ENCODE measurements at regions not wholly inside any gene's neighbourhood (a gene's known extent, or its start where the extent isn't known, plus 50 kb on each side); places are given as distances from the start of the nearest gene placed in this dataset.

- Histone ChIP-seq H3K27ac (no peak overlapping the region), H3K4me1 (no peaks in the 10 kb centered on the region), H3K9me3 (no peaks in the 10 kb centered on the region), H3K36me3 (no peaks in the 10 kb centered on the region), H3K4me3 (no peak overlapping the region), H3K27me3 (replicated peaks in 1 of 7) (no peaks in the 10 kb centered on the region)
- TF ChIP-seq POLR2A (IDR thresholded peaks at IDR 0.05) (no peak), CTCF (IDR thresholded peaks at IDR 0.05 in 8 of 11, conservative IDR thresholded peaks at IDR 0.05 in 3 of 11) (no peak), POLR2AphosphoS5 (IDR thresholded peaks at IDR 0.05) (no peak)
- intact Hi-C loops (cut with DNase I; ENCODE audit: low total_unique reads): no loop called here
- WGBS, 5 donors: 58 to 65% (median 60%) methylated on average over 3 of the region's 3 CpGs
- DNase-seq: no peak
Measured at GRCh38 chr5:92559781-92560180, 1021.2 kb downstream of the NR2F1-AS1 start.

GRCh38 chr5:92559331-92559730 lies 1021.7 kb downstream of the NR2F1-AS1 start:
- TF ChIP-seq POLR2A (IDR thresholded peaks at IDR 0.05) (no peak), CTCF (IDR thresholded peaks at IDR 0.05 in 8 of 11, conservative IDR thresholded peaks at IDR 0.05 in 3 of 11) (no peak), POLR2AphosphoS5 (IDR thresholded peaks at IDR 0.05) (no peak)
- no peak overlapping the region for H3K4me3 ChIP-seq
- H3K36me3 ChIP-seq: no peaks in the 10 kb centered on the region
- no peak for DNase-seq
- no peak overlapping the region for H3K27ac ChIP-seq
- no peaks in the 10 kb centered on the region for H3K9me3 ChIP-seq
- 72 to 86% (median 85%) methylated on average over 4 of the region's 4 CpGs for WGBS, 5 donors
- no peaks in the 10 kb centered on the region for H3K4me1 ChIP-seq
- no peaks in the 10 kb centered on the region for H3K27me3 ChIP-seq (replicated peaks in 1 of 7)
- intact Hi-C loops (cut with DNase I; ENCODE audit: low total_unique reads): no loop called here

- Histone ChIP-seq H3K4me3 (no peak overlapping the region), H3K9me3 (no peaks in the 10 kb centered on the region), H3K27ac (no peak overlapping the region), H3K36me3 (no peaks in the 10 kb centered on the region), H3K27me3 (replicated peaks in 1 of 7) (no peaks in the 10 kb centered on the region), H3K4me1 (no peaks in the 10 kb centered on the region)
- intact Hi-C loops (cut with DNase I; ENCODE audit: low total_unique reads): no loop called here
- no peak for DNase-seq
- TF ChIP-seq POLR2AphosphoS5 (IDR thresholded peaks at IDR 0.05) (no peak), POLR2A (IDR thresholded peaks at IDR 0.05) (no peak), CTCF (IDR thresholded peaks at IDR 0.05 in 8 of 11, conservative IDR thresholded peaks at IDR 0.05 in 3 of 11) (no peak)
- WGBS, 5 donors: 94 to 100% (median 97%) methylated on average over 1 of the region's 1 CpG
Measured at GRCh38 chr5:92556747-92557146, 1024.3 kb downstream of the NR2F1-AS1 start.

- Histone ChIP-seq H3K4me3 (no peak overlapping the region), H3K27ac (no peak overlapping the region), H3K9me3 (no peaks in the 10 kb centered on the region), H3K27me3 (replicated peaks in 1 of 7) (no peaks in the 10 kb centered on the region), H3K36me3 (no peaks in the 10 kb centered on the region), H3K4me1 (no peaks in the 10 kb centered on the region)
- DNase-seq: no peak
- intact Hi-C loops (cut with DNase I; ENCODE audit: low total_unique reads): no loop called here
- WGBS, 5 donors: 81 to 94% (median 94%) methylated on average over 1 of the region's 1 CpG
- no peak for TF ChIP-seq CTCF (IDR thresholded peaks at IDR 0.05 in 8 of 11, conservative IDR thresholded peaks at IDR 0.05 in 3 of 11)
- TF ChIP-seq POLR2AphosphoS5 (IDR thresholded peaks at IDR 0.05): no peak
- TF ChIP-seq POLR2A (IDR thresholded peaks at IDR 0.05): no peak
Measured at GRCh38 chr5:92554447-92555085, 1026.5 kb downstream of the NR2F1-AS1 start.

Measured in spleen (tissue), 11 donors.